Lower lobe of right lung (tissue), 2 donors: ENCODE measurements at regions not wholly inside any gene's neighbourhood (a gene's known extent, or its start where the extent isn't known, plus 50 kb on each side); places are given as distances from the start of the nearest gene placed in this dataset.
"Not testable (repeated sequence)": the region's sequence is repeated elsewhere in the genome, so short reads cannot be mapped to it uniquely, and the experiment has no call there.

ENCODE experiments used
- ATAC-seq, 2 donors: fragments of 200-7000 bp; cut with Tn5 transposase; one replicate each; pipeline ENCODE4 v1.9.1; 2020 to 2022; ENCODE audit warnings: mild to moderate bottlenecking in 2 of 2, moderate library complexity in 2 of 2
- DNase-seq: peaks from one replicate; pipeline ENCODE4 v3.0.0-alpha.2; 2020
- H3K27ac ChIP-seq: fragments of 200-600 bp; one replicate; pipeline ENCODE4 v1.8.0; 2022
- H3K27me3 ChIP-seq: fragments of 200-600 bp; one replicate; pipeline ENCODE4 v1.8.0; 2022; ENCODE audit warnings: low read depth
- H3K36me3 ChIP-seq: fragments of 200-600 bp; one replicate; pipeline ENCODE4 v1.8.0; 2022; ENCODE audit warnings: mild to moderate bottlenecking
- H3K4me1 ChIP-seq: fragments of 200-600 bp; one replicate; pipeline ENCODE4 v1.8.0; 2022
- H3K4me3 ChIP-seq: fragments of 200-600 bp; one replicate; pipeline ENCODE4 v1.8.0; 2022; ENCODE audit warnings: mild to moderate bottlenecking
- H3K9me3 ChIP-seq: fragments of 200-600 bp; one replicate; pipeline ENCODE4 v1.8.0; 2022
- CTCF ChIP-seq: fragments of 200-600 bp; IDR thresholded peaks from one replicate; pipeline ENCODE4 v1.8.0; 2022; ENCODE audit warnings: antibody characterized with exemption, mild to moderate bottlenecking
- intact Hi-C: fragments of 100-400 bp; cut with DNase I; formaldehyde crosslinking; loops from one replicate; pipeline ENCODE4 v1.11.0; 2022
- donor health status: DM: no; HTN: yes; CAD: no; lungs with severe emphysema.

GRCh38 chr12:60225216-60226000, 629.6 kb downstream of the SLC16A7 start:
- DNase-seq (no peak), ATAC-seq (no peak)
- Histone ChIP-seq H3K4me1 (no peaks in the 10 kb centered on the region), H3K27ac (no peak overlapping the region), H3K9me3 (no peaks in the 10 kb centered on the region), H3K4me3 (no peak overlapping the region), H3K27me3 (no peaks in the 10 kb centered on the region), H3K36me3 (no peaks in the 10 kb centered on the region)
- no peak for TF ChIP-seq CTCF
- intact Hi-C loops: no loop called here

- TF ChIP-seq CTCF: no peak
- no peak for ATAC-seq
- no peak overlapping the region for H3K4me3 ChIP-seq
- H3K27me3 ChIP-seq: no peaks in the 10 kb centered on the region
- DNase-seq: no peak
- H3K9me3 ChIP-seq: no peaks in the 10 kb centered on the region
- intact Hi-C loops: no loop called here
- H3K36me3 ChIP-seq: no peaks in the 10 kb centered on the region
- no peaks in the 10 kb centered on the region for H3K4me1 ChIP-seq
- no peak overlapping the region for H3K27ac ChIP-seq
These were observed 632.1 kb downstream of the SLC16A7 start for GRCh38 chr12:60227916-60228315.

GRCh38 chr12:60230056-60230455, 634.2 kb downstream of the SLC16A7 start:
- Histone ChIP-seq H3K4me3 (no peak overlapping the region), H3K36me3 (no peaks in the 10 kb centered on the region), H3K27ac (no peak overlapping the region), H3K9me3 (no peaks in the 10 kb centered on the region), H3K27me3 (no peaks in the 10 kb centered on the region), H3K4me1 (no peaks in the 10 kb centered on the region)
- DNase-seq: no peak
- TF ChIP-seq CTCF: no peak
- ATAC-seq: no peak
- intact Hi-C loops: no loop called here

GRCh38 chr12:60231303-60231702, 635.5 kb downstream of the SLC16A7 start:
- no peaks in the 10 kb centered on the region for H3K9me3 ChIP-seq
- H3K36me3 ChIP-seq: no peaks in the 10 kb centered on the region
- ATAC-seq (no peak), DNase-seq (no peak)
- no peak overlapping the region for H3K4me3 ChIP-seq
- H3K27ac ChIP-seq: no peak overlapping the region
- TF ChIP-seq CTCF: no peak
- no peaks in the 10 kb centered on the region for H3K4me1 ChIP-seq
- H3K27me3 ChIP-seq: no peaks in the 10 kb centered on the region
- intact Hi-C loops: no loop called here

GRCh38 chr12:60231976-60232907, 636.4 kb downstream of the SLC16A7 start:
- DNase-seq: no peak
- H3K4me1 ChIP-seq: no peaks in the 10 kb centered on the region
- no peaks in the 10 kb centered on the region for H3K36me3 ChIP-seq
- intact Hi-C loops: no loop called here
- no peak for ATAC-seq
- H3K27me3 ChIP-seq: no peaks in the 10 kb centered on the region
- TF ChIP-seq CTCF: no peak
- H3K27ac ChIP-seq: no peak overlapping the region
- no peaks in the 10 kb centered on the region for H3K9me3 ChIP-seq
- H3K4me3 ChIP-seq: no peak overlapping the region

- H3K27ac ChIP-seq, H3K4me1 ChIP-seq, intact Hi-C loops, H3K4me3 ChIP-seq, H3K9me3 ChIP-seq, DNase-seq, H3K36me3 ChIP-seq, ATAC-seq, H3K27me3 ChIP-seq: not testable (repeated sequence)
These were observed 638.9 kb downstream of the SLC16A7 start for GRCh38 chr12:60234611-60235195.
